IMR-90 (cell line): ENCODE measurements at regions not wholly inside any gene's neighbourhood (a gene's known extent, or its start where the extent isn't known, plus 50 kb on each side); places are given as distances from the start of the nearest gene placed in this dataset.

Source experiments
- ATAC-seq: fragments of 200-7000 bp; cut with Tn5 transposase; 2 replicates; pipeline ENCODE4 v1.9.1; 2020; ENCODE audit warnings: low read depth, mild to moderate bottlenecking, moderate library complexity
- BruUV-seq: library from RNA; stranded (reverse); fragments of 400-500 nt; replicated peaks from 2 replicates; lab custom pipeline; 2021; lab: Mats Ljungman, UMichigan
- CTCF ChIA-PET: fragments of 300-600 bp; formaldehyde crosslinking; extraction: SDS; loops from one replicate; lab custom pipeline; 2021; ENCODE audit warnings: antibody characterized with exemption; lab: Yijun Ruan, JAX
- POLR2A ChIA-PET: fragments of 300-600 bp; sonication (Branson Sonifier 250); formaldehyde crosslinking; loops from one replicate; lab custom pipeline; 2022; ENCODE audit warnings: antibody characterized with exemption; ENCODE audit not compliant: unreplicated experiment; lab: Charles Lee
- DNase-seq: peaks from one replicate; pipeline ENCODE4 v3.0.0; 2013
- H2AFZ ChIP-seq: replicated peaks from 2 replicates; pipeline ENCODE3; 2013; ENCODE audit warnings: low read length, mild to moderate bottlenecking; ENCODE audit not compliant: poor library complexity
- H2AK5ac ChIP-seq: 2 replicates; pipeline ENCODE4 v1.6.1; 2013; ENCODE audit warnings: low read depth, low read length, inconsistent platforms
- H2AK9ac ChIP-seq: replicated peaks from 2 replicates; pipeline ENCODE3; 2013; ENCODE audit warnings: mild to moderate bottlenecking, low read depth, low read length, moderate library complexity; ENCODE audit not compliant: poor library complexity
- H2BK120ac ChIP-seq: 2 replicates; pipeline ENCODE4 v1.6.1; 2013; ENCODE audit warnings: low read depth, low read length, inconsistent platforms
- H2BK15ac ChIP-seq: 3 replicates; pipeline ENCODE4 v1.6.1; 2013; ENCODE audit warnings: low read depth, low read length, inconsistent platforms
- H2BK20ac ChIP-seq: 2 replicates; pipeline ENCODE4 v1.6.1; 2013; ENCODE audit warnings: low read depth, mild to moderate bottlenecking, inconsistent platforms, low read length, moderate library complexity
- H2BK5ac ChIP-seq: 2 replicates; pipeline ENCODE4 v1.6.1; 2013; ENCODE audit warnings: mild to moderate bottlenecking, low read depth, low read length, inconsistent platforms; ENCODE audit not compliant: poor library complexity, severe bottlenecking
- H3K14ac ChIP-seq: replicated peaks from 2 replicates; pipeline ENCODE4 v1.6.1; 2013; ENCODE audit warnings: low read depth, low read length, inconsistent platforms
- H3K18ac ChIP-seq: 2 replicates; pipeline ENCODE4 v1.6.1; 2013; ENCODE audit warnings: low read depth, low read length, control low read depth
- H3K23ac ChIP-seq: 2 replicates; pipeline ENCODE4 v1.6.1; 2013; ENCODE audit warnings: low read depth, low read length, inconsistent platforms
- H3K27ac ChIP-seq: 2 replicates; pipeline ENCODE4 v1.5.1; 2013; ENCODE audit warnings: mild to moderate bottlenecking, control low read depth, low read length; ENCODE audit not compliant: insufficient read depth
- H3K27me3 ChIP-seq: 2 replicates; pipeline ENCODE4 v1.6.1; 2013; ENCODE audit warnings: low read length; ENCODE audit not compliant: control insufficient read depth, insufficient read depth
- H3K36me3 ChIP-seq: 2 replicates; pipeline ENCODE4 v1.6.1; 2013; ENCODE audit warnings: low read length, mixed read lengths; ENCODE audit not compliant: control insufficient read depth, insufficient read depth
- H3K4ac ChIP-seq: 2 replicates; pipeline ENCODE4 v1.6.1; 2013; ENCODE audit warnings: low read depth, low read length, inconsistent platforms
- H3K4me1 ChIP-seq: 2 replicates; pipeline ENCODE4 v1.6.1; 2013; ENCODE audit warnings: low read length, mixed read lengths; ENCODE audit not compliant: control insufficient read depth, insufficient read depth
- H3K4me2 ChIP-seq: 2 replicates; pipeline ENCODE4 v1.6.1; 2013; ENCODE audit warnings: low read depth, mild to moderate bottlenecking, control low read depth, low read length, moderate library complexity
- H3K4me3 ChIP-seq: 2 replicates; pipeline ENCODE4 v1.5.1; 2013; ENCODE audit warnings: low read depth, mild to moderate bottlenecking, control low read depth, low read length, moderate library complexity; ENCODE audit not compliant: insufficient read depth
- H3K56ac ChIP-seq: 2 replicates; pipeline ENCODE4 v1.6.1; 2013; ENCODE audit warnings: low read length, inconsistent platforms; ENCODE audit not compliant: insufficient read depth; ENCODE audit errors: extremely low read depth
- H3K79me1 ChIP-seq, 2 experiments: 2 replicates each; pipeline ENCODE4 v1.6.1; 2013; ENCODE audit warnings: low read length in 2 of 2, inconsistent platforms in 1 of 2, low read depth in 1 of 2
- H3K9ac ChIP-seq: 2 replicates; pipeline ENCODE4 v1.6.1; 2013; ENCODE audit warnings: low read depth, low read length, control low read depth
- H3K9me1 ChIP-seq: 2 replicates; pipeline ENCODE4 v1.6.1; 2013; ENCODE audit warnings: low read length, inconsistent platforms; ENCODE audit not compliant: insufficient read depth
- H3K9me3 ChIP-seq: 2 replicates; pipeline ENCODE4 v1.6.1; 2013; ENCODE audit warnings: low read length; ENCODE audit not compliant: control insufficient read depth, insufficient read depth
- H4K20me1 ChIP-seq: 2 replicates; pipeline ENCODE4 v1.6.1; 2013; ENCODE audit warnings: low read length, inconsistent platforms; ENCODE audit not compliant: insufficient read depth
- H4K5ac ChIP-seq: 2 replicates; pipeline ENCODE4 v1.6.1; 2013; ENCODE audit warnings: mild to moderate bottlenecking, low read depth, low read length, control low read depth
- H4K8ac ChIP-seq, 2 experiments: 2 replicates each; pipeline ENCODE4 v1.6.1; 2013; ENCODE audit warnings: low read depth in 2 of 2, low read length in 2 of 2, control low read depth in 1 of 2, inconsistent platforms in 1 of 2
- H4K91ac ChIP-seq: 2 replicates; pipeline ENCODE4 v1.6.1; 2013; ENCODE audit warnings: low read depth, low read length, inconsistent platforms; ENCODE audit not compliant: insufficient read depth
- FOS ChIP-seq: fragments of 150-350 bp; IDR thresholded peaks from 2 replicates; pipeline ENCODE4 v1.6.1; 2016; ENCODE audit warnings: low read depth, low read length
- MAFK ChIP-seq: IDR thresholded peaks from 2 replicates; pipeline ENCODE4 v1.6.1; 2012; ENCODE audit warnings: low read depth, low read length, improper control_type of control experiment
- MAZ ChIP-seq: IDR thresholded peaks from 2 replicates; pipeline ENCODE4 v1.6.1; 2012; ENCODE audit warnings: low read depth, mild to moderate bottlenecking, low read length, improper control_type of control experiment, moderate library complexity, borderline replicate concordance
- NFE2L2 ChIP-seq: fragments of 150-350 bp; IDR thresholded peaks from 2 replicates; pipeline ENCODE4 v1.6.1; 2016; ENCODE audit warnings: low read depth, mild to moderate bottlenecking, low read length
- RAD21 ChIP-seq: IDR thresholded peaks from 2 replicates; pipeline ENCODE4 v1.6.1; 2012; ENCODE audit warnings: low read length, improper control_type of control experiment
- RFX5 ChIP-seq: IDR thresholded peaks from 2 replicates; pipeline ENCODE4 v1.8.0; 2012; ENCODE audit warnings: low read depth, mild to moderate bottlenecking, low read length, moderate library complexity
- SMC3 ChIP-seq: fragments of 150-350 bp; IDR thresholded peaks from 2 replicates; pipeline ENCODE4 v1.6.1; 2016; ENCODE audit warnings: low read depth, mild to moderate bottlenecking, antibody characterized with exemption, low read length, moderate library complexity
- WGBS, 2 experiments: methylation state at CpG; one replicate each; pipeline versions ENCODE4 v1.1.5 to v1.1.7; 2013; ENCODE audit warnings: missing lambda C conversion rate in 2 of 2; ENCODE audit not compliant: insufficient read length in 1 of 2; ENCODE audit errors: extremely low coverage in 2 of 2; 5-methylcytosine and 5-hydroxymethylcytosine counted together
- dilution Hi-C: fragments of 300-500 bp; cut with HindIII; formaldehyde crosslinking; loops from one replicate; pipeline ENCODE4 v1.14.3; 2018; ENCODE audit warnings: low sequenced_read_pairs; ENCODE audit not compliant: unreplicated experiment
- in situ Hi-C: fragments of 300-500 bp; cut with MboI; formaldehyde crosslinking; loops from 3 replicates; pipeline ENCODE4 v1.14.3; 2019; ENCODE audit warnings: low sequenced_read_pairs, inconsistent platforms, mixed read lengths
- intact Hi-C: fragments of 100-400 bp; cut with micrococcal nuclease; formaldehyde crosslinking; loops from 2 replicates; pipeline ENCODE4 v1.10.0; 2022

- Histone ChIP-seq H3K18ac (no peak overlapping the region), H2BK120ac (no peak overlapping the region), H3K4ac (no peak overlapping the region), H3K56ac (no peak overlapping the region), H3K9me3 (no peaks in the 10 kb centered on the region), H2AK9ac (no peak overlapping the region), H3K9me1 (no peaks in the 10 kb centered on the region), H2AFZ (no peak overlapping the region), H4K8ac (no peak overlapping the region), H3K4me2 (no peak overlapping the region), H2BK20ac (no peak overlapping the region), H2AK5ac (no peak overlapping the region), H4K20me1 (no peaks in the 10 kb centered on the region), H4K5ac (no peak overlapping the region), H4K91ac (no peak overlapping the region), H3K23ac (no peak overlapping the region), H3K27me3 (peaks cover 5% of the 10 kb centered on the region), H3K79me1 (no peaks in the 10 kb centered on the region), H3K14ac (no peak overlapping the region), H3K4me1 (no peaks in the 10 kb centered on the region), H3K36me3 (no peaks in the 10 kb centered on the region), H2BK5ac (no peak overlapping the region), H3K9ac (no peak overlapping the region), H3K4me3 (no peak overlapping the region), H3K27ac (no peak overlapping the region), H2BK15ac (no peak overlapping the region)
- POLR2A ChIA-PET: no interaction called here
- no CpG with 5 or more reads among the region's 3 CpGs for WGBS, 2 experiments
- TF ChIP-seq FOS (no peak), MAFK (no peak), RAD21 (no peak), MAZ (no peak), SMC3 (no peak), RFX5 (no peak), NFE2L2 (no peak)
- no TSS peak for BruUV-seq
- ATAC-seq (no peak), DNase-seq (no peak)
- intact Hi-C loops: no loop called here
- in situ Hi-C loops: no loop called here
- CTCF ChIA-PET: no interaction called here
- dilution Hi-C loops: no loop called here
These were observed 197.8 kb upstream of the NR4A3 start for GRCh38 chr9:99623780-99624364.
